ES-I3 (cell line): ENCODE measurements at regions not wholly inside any gene's neighbourhood (a gene's known extent, or its start where the extent isn't known, plus 50 kb on each side); places are given as distances from the start of the nearest gene placed in this dataset.

Experiments used
- H3K36me3 ChIP-seq: 2 replicates; pipeline ENCODE4 v1.6.1; 2013; ENCODE audit warnings: mild to moderate bottlenecking, low read length, control low read depth, moderate library complexity; ENCODE audit not compliant: insufficient read depth
- H3K4me1 ChIP-seq: 2 replicates; pipeline ENCODE4 v1.6.1; 2013; ENCODE audit warnings: mild to moderate bottlenecking, control low read depth, low read length; ENCODE audit not compliant: insufficient read depth
- H3K9ac ChIP-seq: 2 replicates; pipeline ENCODE4 v1.6.1; 2013; ENCODE audit warnings: low read depth, mild to moderate bottlenecking, low read length, moderate library complexity
- H3K9me3 ChIP-seq: 2 replicates; pipeline ENCODE4 v1.6.1; 2013; ENCODE audit warnings: mild to moderate bottlenecking, low read length, moderate library complexity; ENCODE audit not compliant: control insufficient read depth, insufficient read depth

- no peaks in the 10 kb centered on the region for H3K4me1 ChIP-seq
- no peak overlapping the region for H3K9ac ChIP-seq
- H3K36me3 ChIP-seq, result no peaks in the 10 kb centered on the region
- no peaks in the 10 kb centered on the region for H3K9me3 ChIP-seq
Measured at GRCh38 chr5:93130624-93131490, 450.2 kb downstream of the NR2F1-AS1 start.

GRCh38 chr5:93126634-93127033 lies 454.4 kb downstream of the NR2F1-AS1 start:
- Histone ChIP-seq H3K4me1 (no peaks in the 10 kb centered on the region), H3K9ac (no peak overlapping the region), H3K9me3 (no peaks in the 10 kb centered on the region), H3K36me3 (no peaks in the 10 kb centered on the region)

GRCh38 chr5:93123127-93123526 lies 457.9 kb downstream of the NR2F1-AS1 start:
- Histone ChIP-seq H3K9me3 (no peaks in the 10 kb centered on the region), H3K9ac (no peak overlapping the region), H3K36me3 (no peaks in the 10 kb centered on the region), H3K4me1 (no peaks in the 10 kb centered on the region; the same call in 1 of the 2 replicates)

GRCh38 chr5:93122446-93122845 lies 458.6 kb downstream of the NR2F1-AS1 start:
- Histone ChIP-seq H3K4me1 (no peaks in the 10 kb centered on the region; the same call in 1 of the 2 replicates), H3K9me3 (no peaks in the 10 kb centered on the region), H3K9ac (no peak overlapping the region), H3K36me3 (no peaks in the 10 kb centered on the region)

- no peaks in the 10 kb centered on the region for H3K36me3 ChIP-seq
- H3K4me1 ChIP-seq, result no peaks in the 10 kb centered on the region; the same call in 1 of the 2 replicates
- no peaks in the 10 kb centered on the region for H3K9me3 ChIP-seq
- no peak overlapping the region for H3K9ac ChIP-seq
Measured at GRCh38 chr5:93120771-93121170, 460.2 kb downstream of the NR2F1-AS1 start.

- no peaks in the 10 kb centered on the region for H3K36me3 ChIP-seq
- no peak overlapping the region for H3K9ac ChIP-seq
- no peaks in the 10 kb centered on the region; the same call in 1 of the 2 replicates for H3K4me1 ChIP-seq
- no peaks in the 10 kb centered on the region for H3K9me3 ChIP-seq
Measured at GRCh38 chr5:93120051-93120450, 461.0 kb downstream of the NR2F1-AS1 start.

- H3K9me3 ChIP-seq, result no peaks in the 10 kb centered on the region
- H3K36me3 ChIP-seq, result no peaks in the 10 kb centered on the region
- H3K4me1 ChIP-seq, result no peaks in the 10 kb centered on the region; the same call in 1 of the 2 replicates
- H3K9ac ChIP-seq, result no peak overlapping the region
Measured at GRCh38 chr5:93117751-93118531, 463.1 kb downstream of the NR2F1-AS1 start.

GRCh38 chr5:93107805-93108520 lies 473.1 kb downstream of the NR2F1-AS1 start:
- Histone ChIP-seq H3K9me3 (no peaks in the 10 kb centered on the region), H3K9ac (no peak overlapping the region), H3K36me3 (no peaks in the 10 kb centered on the region), H3K4me1 (no peaks in the 10 kb centered on the region)

- Histone ChIP-seq H3K9ac (no peak overlapping the region), H3K36me3 (no peaks in the 10 kb centered on the region), H3K9me3 (no peaks in the 10 kb centered on the region), H3K4me1 (no peaks in the 10 kb centered on the region)
Measured at GRCh38 chr5:93107141-93107540, 473.9 kb downstream of the NR2F1-AS1 start.

GRCh38 chr5:93101661-93102060 lies 479.4 kb downstream of the NR2F1-AS1 start:
- no peaks in the 10 kb centered on the region for H3K4me1 ChIP-seq
- no peak overlapping the region for H3K9ac ChIP-seq
- no peaks in the 10 kb centered on the region for H3K9me3 ChIP-seq
- no peaks in the 10 kb centered on the region for H3K36me3 ChIP-seq

GRCh38 chr5:93100976-93101375 lies 480.0 kb downstream of the NR2F1-AS1 start:
- H3K9ac ChIP-seq, result no peak overlapping the region

GRCh38 chr5:93100428-93100827 lies 480.6 kb downstream of the NR2F1-AS1 start:
- Histone ChIP-seq H3K36me3 (no peaks in the 10 kb centered on the region), H3K9ac (no peak overlapping the region), H3K9me3 (no peaks in the 10 kb centered on the region), H3K4me1 (no peaks in the 10 kb centered on the region)

More at GRCh38 chr5:93100976-93101375, 480.0 kb downstream of the NR2F1-AS1 start:
- Histone ChIP-seq H3K9me3 (no peaks in the 10 kb centered on the region), H3K4me1 (no peaks in the 10 kb centered on the region), H3K36me3 (no peaks in the 10 kb centered on the region)

- H3K9me3 ChIP-seq, result no peaks in the 10 kb centered on the region
- H3K36me3 ChIP-seq, result no peaks in the 10 kb centered on the region
- H3K9ac ChIP-seq, result no peak overlapping the region
- H3K4me1 ChIP-seq, result no peaks in the 10 kb centered on the region
Measured at GRCh38 chr5:93099902-93100347, 481.1 kb downstream of the NR2F1-AS1 start.

- no peak overlapping the region for H3K9ac ChIP-seq
- H3K4me1 ChIP-seq, result no peaks in the 10 kb centered on the region
- no peaks in the 10 kb centered on the region for H3K9me3 ChIP-seq
- H3K36me3 ChIP-seq, result no peaks in the 10 kb centered on the region
Measured at GRCh38 chr5:93096561-93096960, 484.5 kb downstream of the NR2F1-AS1 start.
